ENCODE measurements at regions not wholly inside any gene's neighbourhood (a gene's known extent, or its start where the extent isn't known, plus 50 kb on each side); places are given as distances from the start of the nearest gene placed in this dataset.

- TF ChIP-seq ZC3H10 (CRISPR knock-in tag; IDR thresholded peaks at IDR 0.05) = no peak
- TF ChIP-seq PATZ1 (CRISPR knock-in tag; IDR thresholded peaks at IDR 0.05; ENCODE audit: borderline replicate concordance) = no peak
- TF ChIP-seq ARNTL (CRISPR knock-in tag; IDR thresholded peaks at IDR 0.05; ENCODE audit: borderline replicate concordance, low read depth) = no peak
- no peak for TF ChIP-seq POU6F1 (CRISPR knock-in tag; IDR thresholded peaks at IDR 0.05; ENCODE audit: borderline replicate concordance, low read depth)
- no peak for TF ChIP-seq RARB (CRISPR knock-in tag; IDR thresholded peaks at IDR 0.05)
- no peak for TF ChIP-seq CREB5 (CRISPR knock-in tag; IDR thresholded peaks at IDR 0.05; ENCODE audit: low read depth)
- TF ChIP-seq CSRNP3 (CRISPR knock-in tag; IDR thresholded peaks at IDR 0.05) = no peak
- no peak for TF ChIP-seq ZFP3 (CRISPR knock-in tag; IDR thresholded peaks at IDR 0.05)
- TF ChIP-seq ZFP30 (CRISPR knock-in tag; IDR thresholded peaks at IDR 0.05) = no peak
Measured at GRCh38 chr1:30009720-30010119, 713.7 kb downstream of the MATN1 start.
